ENCODE measurements at regions not wholly inside any gene's neighbourhood (a gene's known extent, or its start where the extent isn't known, plus 50 kb on each side); places are given as distances from the start of the nearest gene placed in this dataset.
A peak's percentile ranks its signal among the peaks of the same experiment; 100 is the strongest.

DNA sequence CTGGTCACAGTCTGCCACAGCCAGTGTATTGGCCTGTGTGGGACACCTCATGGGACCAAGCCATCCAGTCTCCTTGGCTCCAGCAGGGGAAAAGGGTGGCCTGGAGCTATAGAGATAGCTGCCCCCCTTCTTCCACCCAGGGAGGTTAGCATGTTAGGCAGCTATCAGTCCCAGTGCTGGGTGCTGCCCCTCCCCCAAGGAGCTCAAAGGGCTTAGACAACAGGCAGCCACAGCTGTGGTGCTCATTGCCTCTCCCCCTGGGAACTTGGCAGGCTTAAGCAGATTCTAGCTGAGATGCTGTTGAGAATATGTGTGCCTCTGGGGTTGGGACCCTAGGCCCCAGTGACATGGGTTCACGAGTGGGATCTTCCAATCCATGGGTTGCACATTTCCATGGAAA, 226.0 kb upstream of the PTGER4 start:
- Histone ChIP-seq H3K36me3 (ENCODE audit: control insufficient read depth, insufficient read depth, low read length) (no peaks in the 10 kb centered on the region), H3K27me3 (ENCODE audit: control insufficient read depth, insufficient read depth, low read length) (no peaks in the 10 kb centered on the region), H3K4me3 (ENCODE audit: low read depth, low read length) (no peak overlapping the region)
- no peak for DNase-seq (ENCODE audit: low read depth)
- TF ChIP-seq, protein P1, sequence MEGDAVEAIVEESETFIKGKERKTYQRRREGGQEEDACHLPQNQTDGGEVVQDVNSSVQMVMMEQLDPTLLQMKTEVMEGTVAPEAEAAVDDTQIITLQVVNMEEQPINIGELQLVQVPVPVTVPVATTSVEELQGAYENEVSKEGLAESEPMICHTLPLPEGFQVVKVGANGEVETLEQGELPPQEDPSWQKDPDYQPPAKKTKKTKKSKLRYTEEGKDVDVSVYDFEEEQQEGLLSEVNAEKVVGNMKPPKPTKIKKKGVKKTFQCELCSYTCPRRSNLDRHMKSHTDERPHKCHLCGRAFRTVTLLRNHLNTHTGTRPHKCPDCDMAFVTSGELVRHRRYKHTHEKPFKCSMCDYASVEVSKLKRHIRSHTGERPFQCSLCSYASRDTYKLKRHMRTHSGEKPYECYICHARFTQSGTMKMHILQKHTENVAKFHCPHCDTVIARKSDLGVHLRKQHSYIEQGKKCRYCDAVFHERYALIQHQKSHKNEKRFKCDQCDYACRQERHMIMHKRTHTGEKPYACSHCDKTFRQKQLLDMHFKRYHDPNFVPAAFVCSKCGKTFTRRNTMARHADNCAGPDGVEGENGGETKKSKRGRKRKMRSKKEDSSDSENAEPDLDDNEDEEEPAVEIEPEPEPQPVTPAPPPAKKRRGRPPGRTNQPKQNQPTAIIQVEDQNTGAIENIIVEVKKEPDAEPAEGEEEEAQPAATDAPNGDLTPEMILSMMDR (IDR thresholded peaks at IDR 0.05; ENCODE audit: insufficient read depth, low read length, poor library complexity, severe bottlenecking): no peak

DNA sequence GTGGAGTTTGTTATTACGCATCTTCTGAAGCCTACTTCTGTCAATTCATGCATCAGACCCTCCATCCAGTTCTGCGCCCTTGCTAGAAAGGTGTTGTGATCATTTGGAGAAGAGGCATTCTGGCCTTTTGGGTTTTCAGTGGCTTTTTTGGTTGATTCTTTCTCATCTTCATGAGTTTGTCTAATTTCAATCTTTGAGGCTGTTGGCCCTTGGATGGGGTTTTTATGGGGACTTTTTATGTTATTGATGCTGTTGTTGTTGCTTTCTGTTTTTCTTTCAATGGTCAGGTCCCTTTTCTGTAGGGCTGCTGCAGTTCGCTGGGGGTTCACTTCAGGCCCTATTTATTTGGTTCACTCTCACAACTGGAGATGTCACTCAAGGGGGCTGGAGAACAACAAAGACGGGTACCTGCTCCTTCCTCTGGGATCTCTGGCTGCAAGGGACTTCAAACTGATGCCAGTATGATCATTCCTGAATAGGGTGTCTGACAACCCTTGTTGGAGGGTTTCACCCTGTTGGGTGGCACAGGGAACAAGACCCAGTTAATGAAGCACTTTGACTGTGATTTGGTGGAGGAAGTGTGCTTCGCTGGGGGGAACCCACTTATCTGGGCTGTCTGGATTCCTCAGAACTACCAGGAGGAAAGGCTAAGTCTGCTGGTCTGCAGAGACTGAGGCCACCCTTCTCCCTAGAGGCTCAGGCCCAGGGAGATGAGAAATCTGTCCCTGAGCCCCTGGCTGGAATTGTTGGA, 226.7 kb upstream of the PTGER4 start:
- TF ChIP-seq, protein P1 (IDR thresholded peaks at IDR 0.05; ENCODE audit: insufficient read depth, low read length, poor library complexity, severe bottlenecking): no peak
- H3K4me3 ChIP-seq (ENCODE audit: low read depth, low read length): no peak overlapping the region
- no peak for DNase-seq (ENCODE audit: low read depth)
- no peaks in the 10 kb centered on the region for H3K27me3 ChIP-seq (ENCODE audit: control insufficient read depth, insufficient read depth, low read length)
- no peaks in the 10 kb centered on the region for H3K36me3 ChIP-seq (ENCODE audit: control insufficient read depth, insufficient read depth, low read length)

DNA sequence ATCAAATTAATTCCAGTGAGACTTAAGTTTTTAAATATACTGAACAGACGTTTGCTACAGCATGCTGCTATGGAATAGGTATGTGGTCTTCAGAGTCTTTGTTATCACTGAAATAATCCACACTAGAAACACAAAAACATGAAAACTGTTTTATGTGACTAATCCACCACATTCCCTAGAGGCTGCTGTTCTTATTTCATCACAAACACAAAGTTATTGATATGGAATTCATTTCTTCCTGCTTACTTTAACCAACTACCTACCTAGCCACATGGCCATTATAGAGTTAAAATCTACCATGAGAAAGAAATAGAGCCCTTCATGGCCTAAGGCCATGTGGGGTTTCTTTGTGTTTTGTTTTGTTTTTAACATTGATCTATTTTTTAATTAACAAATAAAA, 232.3 kb upstream of the PTGER4 start:
- no peaks in the 10 kb centered on the region for H3K36me3 ChIP-seq (ENCODE audit: control insufficient read depth, insufficient read depth, low read length)
- DNase-seq (ENCODE audit: low read depth): no peak
- TF ChIP-seq, protein P1 (IDR thresholded peaks at IDR 0.05; ENCODE audit: insufficient read depth, low read length, poor library complexity, severe bottlenecking): no peak
- no peak overlapping the region for H3K4me3 ChIP-seq (ENCODE audit: low read depth, low read length)
- no peaks in the 10 kb centered on the region for H3K27me3 ChIP-seq (ENCODE audit: control insufficient read depth, insufficient read depth, low read length)

DNA sequence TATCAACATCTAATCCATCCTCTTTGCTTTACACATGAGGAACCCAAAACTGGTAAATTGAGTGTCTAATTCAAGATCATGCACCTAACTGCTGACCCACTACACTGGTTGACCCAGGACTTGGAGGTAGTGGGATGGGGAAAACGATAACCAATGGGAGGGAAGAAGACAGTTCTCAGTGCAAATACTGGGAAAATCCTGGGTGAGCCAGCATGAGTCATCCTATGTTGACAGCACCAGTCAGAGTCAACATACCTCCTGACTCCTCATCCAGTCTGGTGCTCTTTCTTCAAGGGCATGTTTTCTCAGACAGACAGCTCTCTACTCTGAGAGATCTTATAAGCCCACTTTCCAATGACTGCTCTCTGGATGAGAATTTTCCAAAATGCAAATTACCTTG, 232.8 kb upstream of the PTGER4 start:
- H3K27me3 ChIP-seq (ENCODE audit: control insufficient read depth, insufficient read depth, low read length): no peaks in the 10 kb centered on the region
- H3K4me3 ChIP-seq (ENCODE audit: low read depth, low read length): no peak overlapping the region
- DNase-seq (ENCODE audit: low read depth): peak; percentile 71
- no peaks in the 10 kb centered on the region for H3K36me3 ChIP-seq (ENCODE audit: control insufficient read depth, insufficient read depth, low read length)
- TF ChIP-seq, protein P1 (IDR thresholded peaks at IDR 0.05; ENCODE audit: insufficient read depth, low read length, poor library complexity, severe bottlenecking): no peak

DNA sequence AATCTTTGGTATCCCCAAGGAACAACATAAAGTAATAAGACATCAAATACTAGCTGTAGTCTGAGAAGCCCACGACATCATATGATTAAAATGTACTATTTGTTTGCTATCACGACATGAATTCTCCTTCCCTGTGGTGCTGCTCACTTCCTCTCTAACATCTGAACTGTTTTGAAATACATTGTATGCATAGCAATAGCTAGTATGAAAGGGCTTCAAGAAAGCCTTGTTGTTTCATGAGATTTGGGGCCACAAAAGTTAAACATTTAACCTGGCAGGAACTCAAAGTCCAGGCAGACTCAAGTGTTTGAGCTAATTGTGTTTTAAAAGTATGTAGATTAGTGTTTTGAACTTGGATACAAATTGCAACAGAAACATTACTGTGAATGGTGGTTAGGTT, 237.4 kb upstream of the PTGER4 start:
- no peaks in the 10 kb centered on the region for H3K36me3 ChIP-seq (ENCODE audit: control insufficient read depth, insufficient read depth, low read length)
- no peak overlapping the region for H3K4me3 ChIP-seq (ENCODE audit: low read depth, low read length)
- H3K27me3 ChIP-seq (ENCODE audit: control insufficient read depth, insufficient read depth, low read length): no peaks in the 10 kb centered on the region
- no peak for DNase-seq (ENCODE audit: low read depth)
- TF ChIP-seq, protein P1 (IDR thresholded peaks at IDR 0.05; ENCODE audit: insufficient read depth, low read length, poor library complexity, severe bottlenecking): no peak

DNA sequence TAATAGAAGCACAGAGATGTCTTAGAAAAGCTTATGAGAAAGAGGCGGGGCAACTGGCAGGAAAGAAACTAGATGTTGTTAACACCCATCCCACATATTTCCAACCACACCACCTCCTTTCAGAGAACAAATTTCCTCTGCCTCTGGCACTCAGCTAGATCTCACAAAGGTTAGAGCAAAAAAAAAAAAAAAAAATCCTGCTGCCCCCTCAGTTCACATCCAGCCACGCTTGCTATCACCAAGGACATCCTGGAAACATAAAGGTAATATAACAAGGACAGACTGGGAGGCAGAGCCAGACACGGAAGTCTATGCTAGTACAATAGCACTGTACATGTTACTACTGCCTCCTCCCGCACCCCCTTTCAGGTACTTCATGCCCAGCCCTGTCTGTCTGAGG, 238.0 kb upstream of the PTGER4 start:
- DNase-seq (ENCODE audit: low read depth): no peak
- TF ChIP-seq, protein P1 (IDR thresholded peaks at IDR 0.05; ENCODE audit: insufficient read depth, low read length, poor library complexity, severe bottlenecking): no peak

More for the DNA sequence above, 238.0 kb upstream of the PTGER4 start:
- no peaks in the 10 kb centered on the region for H3K27me3 ChIP-seq (ENCODE audit: control insufficient read depth, insufficient read depth, low read length)
- no peak overlapping the region for H3K4me3 ChIP-seq (ENCODE audit: low read depth, low read length)
- H3K36me3 ChIP-seq (ENCODE audit: control insufficient read depth, insufficient read depth, low read length): no peaks in the 10 kb centered on the region

All from kidney epithelial cell (primary cell).